HCT116 (cell line): ENCODE measurements at regions not wholly inside any gene's neighbourhood (a gene's known extent, or its start where the extent isn't known, plus 50 kb on each side); places are given as distances from the start of the nearest gene placed in this dataset.

Experiments used
- ATAC-seq: fragments of 200-7000 bp; cut with Tn5 transposase; 2 replicates; pipeline ENCODE4 v1.9.1; 2020; ENCODE audit warnings: mild to moderate bottlenecking, moderate library complexity
- BruUV-seq: library from RNA; stranded (reverse); fragments of 400-500 nt; replicated peaks from 2 replicates; lab custom pipeline; 2021; lab: Mats Ljungman, UMichigan
- CTCF ChIA-PET: fragments of 300-600 bp; sonication (Branson Sonifier 250); formaldehyde crosslinking; loops from one replicate; lab custom pipeline; 2021; ENCODE audit warnings: antibody characterized with exemption; lab: Charles Lee
- POLR2A ChIA-PET: fragments of 300-600, 350-600 bp; sonication (Branson Sonifier 250); formaldehyde crosslinking; loops from one replicate; lab custom pipeline; 2021; ENCODE audit warnings: antibody characterized with exemption; lab: Charles Lee
- RAD21 ChIA-PET, 2 experiments: fragments of 300-600 bp; sonication (Branson Sonifier 250); formaldehyde crosslinking; loops; one replicate each; lab custom pipeline; 2023; ENCODE audit warnings: low total read pairs in 2 of 2; ENCODE audit not compliant: uncharacterized antibody in 2 of 2, unreplicated experiment in 2 of 2, low non-redundant PET in 1 of 2; lab: Charles Lee
- DNase-seq: peaks from one replicate; pipeline ENCODE4 v3.0.0-alpha.2; 2010; ENCODE audit warnings: low read depth, low spot score
- H2AFZ ChIP-seq: fragments of 200-600 bp; shearing (Covaris generic), sonication (generic); 2 replicates; pipeline ENCODE4 v1.6.1; 2017; ENCODE audit warnings: low read depth, mixed run types, mixed read lengths, antibody characterized with exemption, low read length; ENCODE audit not compliant: poor library complexity, severe bottlenecking
- H3K27ac ChIP-seq: 2 replicates; pipeline ENCODE4 v1.5.1; 2012; ENCODE audit warnings: low read depth, low read length
- H3K27me3 ChIP-seq: fragments of 200-600 bp; sonication (generic); 2 replicates; pipeline ENCODE4 v1.6.1; 2016; ENCODE audit warnings: mixed run types, low read length, mixed read lengths; ENCODE audit not compliant: insufficient read depth
- H3K36me3 ChIP-seq, 2 experiments: fragments of 200-500 bp in 1 of 2; fragments of 200-600 bp in 1 of 2; sonication (Bioruptor generic) in 1 of 2; sonication (generic) in 1 of 2; 2 replicates each; pipeline versions ENCODE4 v1.5.1 to v1.6.1; 2014 to 2016; ENCODE audit warnings: low read length in 2 of 2, inconsistent platforms in 1 of 2, mixed read lengths in 1 of 2, mixed run types in 1 of 2; ENCODE audit not compliant: insufficient read depth in 2 of 2, control insufficient read depth in 1 of 2
- H3K4me1 ChIP-seq, 2 experiments: fragments of 200-600 bp in 1 of 2; sonication (generic) in 1 of 2; 2 replicates each; pipeline versions ENCODE4 v1.5.1 to v1.6.1; 2012 to 2017; ENCODE audit warnings: low read length in 2 of 2, inconsistent platforms in 1 of 2, mild to moderate bottlenecking in 1 of 2, mixed read lengths in 1 of 2, mixed run types in 1 of 2, moderate library complexity in 1 of 2; ENCODE audit not compliant: insufficient read depth in 2 of 2, control insufficient read depth in 1 of 2
- H3K4me2 ChIP-seq: fragments of 200-600 bp; sonication (generic); 2 replicates; pipeline ENCODE4 v1.6.1; 2017; ENCODE audit warnings: mixed run types, low read length, mixed read lengths
- H3K4me3 ChIP-seq, 2 experiments: fragments of 200-600 bp in 1 of 2; sonication (generic) in 1 of 2; replicated peaks in 1 of 2; 2 replicates each; pipeline ENCODE4 v1.5.1; 2011 to 2016; ENCODE audit warnings: low read length in 2 of 2, control low read depth in 1 of 2, low read depth in 1 of 2, mild to moderate bottlenecking in 1 of 2, mixed read lengths in 1 of 2, mixed run types in 1 of 2
- H3K79me2 ChIP-seq: fragments of 200-600 bp; sonication (generic); 2 replicates; pipeline ENCODE4 v1.6.1; 2017; ENCODE audit warnings: mild to moderate bottlenecking, mixed run types, low read length, moderate library complexity, mixed read lengths; ENCODE audit not compliant: insufficient read depth
- H3K9ac ChIP-seq: fragments of 200-600 bp; sonication (generic); 2 replicates; pipeline ENCODE4 v1.6.1; 2016; ENCODE audit warnings: low read length, mixed read lengths
- H3K9me2 ChIP-seq: fragments of 200-600 bp; sonication (generic), shearing (Covaris generic); 2 replicates; pipeline ENCODE4 v1.6.1; 2017; ENCODE audit warnings: mixed run types, mild to moderate bottlenecking, moderate library complexity; ENCODE audit not compliant: insufficient read depth
- H3K9me3 ChIP-seq, 2 experiments: fragments of 200-500 bp in 1 of 2; fragments of 200-600 bp in 1 of 2; sonication (Bioruptor generic) in 1 of 2; sonication (generic) in 1 of 2; 2 replicates each; pipeline ENCODE4 v1.6.1; 2014 to 2017; ENCODE audit warnings: low read length in 2 of 2, mixed read lengths in 2 of 2, inconsistent platforms in 1 of 2, low read depth in 1 of 2, mild to moderate bottlenecking in 1 of 2, mixed run types in 1 of 2, moderate library complexity in 1 of 2; ENCODE audit not compliant: control insufficient read depth in 1 of 2, insufficient read depth in 1 of 2
- H4K20me1 ChIP-seq: fragments of 200-600 bp; sonication (generic), shearing (Covaris generic); 2 replicates; pipeline ENCODE4 v1.6.1; 2017; ENCODE audit warnings: mixed run types, mild to moderate bottlenecking, moderate library complexity; ENCODE audit not compliant: insufficient read depth
- CTCF ChIP-seq, 3 experiments: fragments of 200-600 bp in 1 of 3; sonication (generic) in 1 of 3; IDR thresholded peaks in 2 of 3; conservative IDR thresholded peaks in 1 of 3; 2 replicates each; pipeline ENCODE4 v1.5.1; 2012 to 2017; ENCODE audit warnings: low read depth in 2 of 3, low read length in 2 of 3, antibody characterized with exemption in 1 of 3, borderline replicate concordance in 1 of 3, control low read depth in 1 of 3, mild to moderate bottlenecking in 1 of 3, mixed read lengths in 1 of 3, mixed run types in 1 of 3, moderate library complexity in 1 of 3; ENCODE audit not compliant: insufficient read depth in 1 of 3
- EGR1 ChIP-seq: IDR thresholded peaks from 2 replicates; pipeline ENCODE4 v1.6.1; 2012; ENCODE audit warnings: low read depth
- FOSL1 ChIP-seq: IDR thresholded peaks from 2 replicates; pipeline ENCODE4 v1.6.1; 2012; ENCODE audit warnings: low read depth
- JUND ChIP-seq: IDR thresholded peaks from 2 replicates; pipeline ENCODE4 v1.6.1; 2012
- POLR2AphosphoS5 ChIP-seq: IDR thresholded peaks from 2 replicates; pipeline ENCODE4 v1.6.1; 2011; ENCODE audit warnings: mild to moderate bottlenecking, low read depth, low read length, moderate library complexity
- REST ChIP-seq: IDR thresholded peaks from 2 replicates; pipeline ENCODE4 v1.6.1; 2012; ENCODE audit warnings: low read depth
- SIN3A ChIP-seq: IDR thresholded peaks from 2 replicates; pipeline ENCODE4 v1.6.1; 2012; ENCODE audit warnings: low read depth
- ZBTB33 ChIP-seq: IDR thresholded peaks from 2 replicates; pipeline ENCODE4 v1.6.1; 2011; ENCODE audit warnings: mild to moderate bottlenecking, low read length, moderate library complexity; ENCODE audit not compliant: insufficient replicate concordance; ENCODE audit errors: extremely low read depth
- ZFX ChIP-seq: fragments of 450-650 bp; IDR thresholded peaks from 2 replicates; pipeline ENCODE4 v1.6.1; 2017
- ZNF274 ChIP-seq: fragments of 200-500 bp; sonication (Bioruptor generic); IDR thresholded peaks from 2 replicates; pipeline ENCODE4 v1.6.1; 2014; ENCODE audit warnings: mild to moderate bottlenecking, low read depth, low read length, inconsistent platforms
- intact Hi-C: fragments of 100-400 bp; cut with micrococcal nuclease; formaldehyde crosslinking; loops from 2 replicates; pipeline ENCODE4 v1.10.0; 2022
- TF ChIP-seq, protein P1 (sequence below): IDR thresholded peaks from 2 replicates; pipeline ENCODE4 v1.6.1; 2012
- TF ChIP-seq, protein P2 (sequence below): IDR thresholded peaks from 2 replicates; pipeline ENCODE4 v1.6.1; 2012

DNA sequence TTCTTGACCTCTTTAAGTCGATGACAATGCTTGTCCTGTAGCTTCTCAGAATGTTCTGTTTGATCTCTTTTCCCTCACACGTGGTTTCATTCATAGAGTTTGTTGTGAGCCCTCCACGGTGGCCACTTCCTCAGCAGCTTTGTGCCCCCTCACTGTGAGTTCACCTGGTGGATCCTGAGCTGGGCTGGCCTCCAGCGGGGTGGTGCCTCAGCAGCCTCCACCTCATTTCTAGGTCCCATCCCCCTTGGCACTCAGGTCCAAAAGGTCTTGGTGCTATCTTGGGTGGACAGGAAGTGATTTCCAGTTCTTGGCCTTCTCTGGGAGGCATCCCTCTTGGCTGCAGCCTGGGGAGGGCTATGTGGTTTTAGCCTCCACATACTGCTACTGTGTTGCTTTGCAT, 203.2 kb upstream of the WSCD1 start:
- H3K9ac ChIP-seq, result no peak overlapping the region
- ChIA-PET POLR2A (no interaction called here), CTCF (no interaction called here), RAD21 (no interaction called here)
- intact Hi-C loops, result no loop called here
- ATAC-seq (no peak), DNase-seq (no peak)
- no peaks in the 10 kb centered on the region for H4K20me1 ChIP-seq
- no peak overlapping the region for H3K4me3 ChIP-seq
- H3K27me3 ChIP-seq, result peaks cover 13% of the 10 kb centered on the region
- no peaks in the 10 kb centered on the region for H3K9me2 ChIP-seq
- H3K9me3 ChIP-seq, result no peaks in the 10 kb centered on the region
- H3K36me3 ChIP-seq, result no peaks in the 10 kb centered on the region
- H2AFZ ChIP-seq, result no peak overlapping the region
- BruUV-seq, result no TSS peak
- H3K4me1 ChIP-seq, result no peaks in the 10 kb centered on the region
- H3K79me2 ChIP-seq, result no peaks in the 10 kb centered on the region
- TF ChIP-seq JUND (no peak), ZNF274 (no peak)
- no peak overlapping the region for H3K4me2 ChIP-seq
- H3K27ac ChIP-seq, result no peak overlapping the region

DNA sequence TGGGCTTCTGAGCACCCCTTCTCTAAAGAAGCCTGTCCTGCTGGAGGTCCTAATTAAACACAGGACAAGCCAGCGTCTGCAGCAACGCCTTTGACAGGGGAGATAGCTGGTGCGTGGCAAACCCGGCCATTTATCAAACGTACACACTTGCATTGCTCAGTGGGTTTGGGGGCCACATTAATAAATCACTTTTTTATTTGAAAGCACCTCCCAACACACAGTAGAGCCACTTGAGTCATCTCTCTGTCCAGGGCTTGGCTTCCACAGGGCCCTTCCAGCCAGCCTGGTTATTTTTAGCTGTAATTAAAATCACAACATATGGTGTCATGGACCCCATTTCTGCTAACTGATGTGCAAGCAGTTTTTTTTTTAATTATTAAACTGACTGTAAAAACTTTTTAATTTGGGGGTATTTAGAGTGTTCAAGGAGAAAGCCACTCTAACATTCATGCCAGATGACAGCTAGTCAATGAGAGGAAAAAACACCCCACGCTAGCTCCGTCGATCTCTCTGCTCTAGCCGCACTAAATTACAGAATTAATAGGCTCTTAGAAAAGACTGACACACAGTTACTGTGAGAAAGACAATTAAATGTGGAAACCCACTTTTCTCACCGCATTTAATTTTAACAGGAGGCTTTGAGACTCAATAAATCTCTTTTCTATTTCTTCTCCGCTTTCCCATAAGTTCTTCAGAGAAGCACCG, 201.0 kb upstream of the WSCD1 start:
- Histone ChIP-seq H3K27ac (no peak overlapping the region), H3K4me1 (no peaks in the 10 kb centered on the region), H4K20me1 (no peaks in the 10 kb centered on the region), H3K27me3 (peaks cover 19% of the 10 kb centered on the region), H3K4me3 (no peak overlapping the region), H3K4me2 (no peak overlapping the region), H3K79me2 (no peaks in the 10 kb centered on the region), H3K9me2 (no peaks in the 10 kb centered on the region), H3K9ac (no peak overlapping the region), H2AFZ (no peak overlapping the region), H3K9me3 (no peaks in the 10 kb centered on the region), H3K36me3 (no peaks in the 10 kb centered on the region)
- BruUV-seq, result no TSS peak
- DNase-seq (no peak), ATAC-seq (no peak)
- ChIA-PET RAD21 (no interaction called here), POLR2A (no interaction called here), CTCF (no interaction called here)
- intact Hi-C loops, result no loop called here
- TF ChIP-seq ZBTB33 (no peak), POLR2AphosphoS5 (no peak), CTCF (IDR thresholded peaks at IDR 0.05 in 2 of 3, conservative IDR thresholded peaks at IDR 0.05 in 1 of 3; ENCODE audit: borderline replicate concordance in 1 of 3, insufficient read depth in 1 of 3, low read depth in 2 of 3, low read length in 2 of 3) (no peak), REST (no peak), SIN3A (no peak), ZFX (no peak), FOSL1 (no peak), EGR1 (no peak)
- TF ChIP-seq, protein P1, sequence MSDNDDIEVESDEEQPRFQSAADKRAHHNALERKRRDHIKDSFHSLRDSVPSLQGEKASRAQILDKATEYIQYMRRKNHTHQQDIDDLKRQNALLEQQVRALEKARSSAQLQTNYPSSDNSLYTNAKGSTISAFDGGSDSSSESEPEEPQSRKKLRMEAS, result no peak
- TF ChIP-seq, protein P2, sequence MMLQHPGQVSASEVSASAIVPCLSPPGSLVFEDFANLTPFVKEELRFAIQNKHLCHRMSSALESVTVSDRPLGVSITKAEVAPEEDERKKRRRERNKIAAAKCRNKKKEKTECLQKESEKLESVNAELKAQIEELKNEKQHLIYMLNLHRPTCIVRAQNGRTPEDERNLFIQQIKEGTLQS, result no peak
